ENCODE measurements at regions not wholly inside any gene's neighbourhood (a gene's known extent, or its start where the extent isn't known, plus 50 kb on each side); places are given as distances from the start of the nearest gene placed in this dataset.
A peak's percentile ranks its signal among the peaks of the same experiment; 100 is the strongest.
"Not testable (repeated sequence)": the region's sequence is repeated elsewhere in the genome, so short reads cannot be mapped to it uniquely, and the experiment has no call there.

GRCh38 chr11:100409267-100409666, 277.8 kb upstream of the ARHGAP42 start:
- not testable (repeated sequence) for DNase-seq

- no peak for DNase-seq
Measured at GRCh38 chr11:100419518-100419917, 267.6 kb upstream of the ARHGAP42 start.

- no peak for DNase-seq
Measured at GRCh38 chr11:100434821-100435641, 252.1 kb upstream of the ARHGAP42 start.

DNA sequence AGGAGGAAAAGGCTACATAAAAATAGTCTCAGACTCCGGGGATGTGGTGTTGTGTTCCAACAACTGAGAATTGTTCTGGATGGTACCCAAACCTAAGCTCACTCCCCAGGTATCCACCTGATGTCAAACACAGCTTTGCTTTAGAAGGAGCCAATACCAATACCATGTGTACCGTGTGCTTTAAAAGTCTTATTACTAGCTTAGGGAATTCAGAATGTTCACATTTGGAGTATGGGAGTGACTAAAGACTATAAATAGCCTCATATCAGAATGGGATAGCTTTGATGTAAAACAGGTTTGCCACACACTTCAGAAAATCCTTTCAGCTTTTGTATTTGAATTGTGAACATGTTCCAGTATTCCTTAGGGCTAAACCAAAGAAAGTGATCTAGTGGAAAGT, 248.7 kb upstream of the ARHGAP42 start:
- DNase-seq = no peak

GRCh38 chr11:100441086-100441485, 246.0 kb upstream of the ARHGAP42 start:
- DNase-seq = no peak

GRCh38 chr11:100442017-100442416, 245.1 kb upstream of the ARHGAP42 start:
- DNase-seq = no peak

- DNase-seq = no peak
Measured at GRCh38 chr11:100445231-100445735, 241.8 kb upstream of the ARHGAP42 start.

- not testable (repeated sequence) for DNase-seq
Measured at GRCh38 chr11:100451801-100452460, 235.2 kb upstream of the ARHGAP42 start.

GRCh38 chr11:100459811-100460210, 227.3 kb upstream of the ARHGAP42 start:
- no peak for DNase-seq

GRCh38 chr11:100460426-100460825, 226.7 kb upstream of the ARHGAP42 start:
- DNase-seq = no peak

DNA sequence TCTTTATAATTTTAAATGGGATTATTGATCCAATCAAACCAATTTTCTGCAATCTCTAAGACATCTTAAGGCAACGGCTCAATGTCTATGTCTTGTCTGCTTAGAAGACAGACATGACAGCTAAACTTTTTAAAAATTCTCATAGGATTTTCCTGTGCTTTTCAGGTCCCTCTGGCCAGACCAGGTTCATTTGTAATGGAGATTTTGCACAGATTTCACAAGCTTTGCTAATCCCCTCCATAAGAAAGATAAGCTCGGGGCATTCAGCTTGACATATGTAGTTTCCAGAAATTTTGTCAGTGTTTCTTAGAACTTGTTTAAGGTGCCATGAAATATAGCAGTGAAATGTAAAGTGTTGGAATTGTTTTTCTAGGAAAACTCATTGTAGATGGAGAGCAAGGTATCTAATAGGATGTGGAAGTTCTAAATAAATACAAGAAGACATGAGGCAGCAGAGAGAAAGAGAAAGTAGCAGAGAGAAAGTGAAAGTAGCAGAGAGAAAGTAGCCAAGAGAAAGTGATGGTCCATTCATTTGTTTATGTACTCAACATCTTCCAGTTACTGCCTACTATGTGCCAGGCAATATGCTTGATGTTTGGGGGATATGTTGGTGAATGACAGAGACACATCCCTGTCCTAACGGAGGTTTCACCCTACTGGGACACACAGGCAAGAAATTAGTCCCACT, 219.1 kb upstream of the ARHGAP42 start:
- no peak for DNase-seq

GRCh38 chr11:100469835-100470234, 217.3 kb upstream of the ARHGAP42 start:
- DNase-seq = no peak

- no peak for DNase-seq
Measured at GRCh38 chr11:100472727-100473389, 214.2 kb upstream of the ARHGAP42 start.

DNA sequence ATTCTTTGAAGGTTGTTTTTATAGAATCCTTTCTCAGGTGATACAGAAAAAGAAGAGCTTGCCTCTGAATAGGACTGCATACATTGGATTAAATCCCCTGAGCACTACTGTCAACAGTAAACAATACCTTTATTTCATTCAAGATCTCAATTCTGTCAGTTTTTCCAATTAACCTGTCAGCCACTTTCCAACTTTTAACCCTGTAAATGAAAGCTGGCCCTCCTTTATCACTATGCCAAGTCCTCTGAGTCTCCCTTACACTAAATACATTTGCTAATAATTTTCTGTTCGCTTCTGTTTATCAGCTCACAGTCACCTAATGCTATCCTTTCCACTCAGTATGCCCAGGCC, 213.7 kb upstream of the ARHGAP42 start:
- DNase-seq = no peak

DNA sequence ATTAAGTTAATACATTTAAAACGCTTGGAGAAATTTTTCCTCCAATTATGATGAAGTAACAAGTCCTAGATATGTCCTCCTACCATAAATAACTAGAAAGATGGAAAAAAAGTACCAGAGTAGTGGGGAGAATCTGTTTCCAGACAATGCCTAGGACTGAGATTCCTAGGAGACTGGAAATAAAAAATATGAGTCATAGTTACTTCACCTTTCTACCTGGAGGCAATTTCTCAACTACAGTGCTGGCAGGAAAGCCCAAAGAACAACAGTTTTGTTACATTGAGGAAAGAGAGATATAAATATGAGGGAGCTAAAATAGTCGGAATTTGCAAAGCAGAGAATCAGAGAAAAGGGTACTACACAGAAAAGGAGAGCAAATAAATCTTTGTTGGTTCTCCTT, 202.1 kb upstream of the ARHGAP42 start:
- no peak for DNase-seq

- no peak for DNase-seq
Measured at GRCh38 chr11:100498780-100499179, 188.3 kb upstream of the ARHGAP42 start.

DNA sequence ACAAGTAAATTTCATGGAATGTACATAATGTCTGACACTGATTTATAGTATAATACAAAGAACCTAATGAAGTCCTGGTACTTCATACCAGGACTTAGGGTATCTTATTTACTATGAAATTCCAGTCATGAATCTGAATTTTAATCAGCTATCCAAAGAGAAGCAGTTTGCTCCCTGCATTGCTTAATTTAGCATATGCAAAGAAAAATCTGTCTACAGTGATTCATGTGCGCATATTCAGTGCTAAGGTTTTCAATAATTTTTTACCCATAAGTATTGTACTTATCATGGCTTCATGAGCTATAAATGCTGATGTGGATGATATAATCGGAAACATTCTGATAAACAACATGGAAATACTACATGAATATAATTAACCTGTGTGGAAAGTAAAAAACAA, 185.6 kb upstream of the ARHGAP42 start:
- DNase-seq = no peak

DNA sequence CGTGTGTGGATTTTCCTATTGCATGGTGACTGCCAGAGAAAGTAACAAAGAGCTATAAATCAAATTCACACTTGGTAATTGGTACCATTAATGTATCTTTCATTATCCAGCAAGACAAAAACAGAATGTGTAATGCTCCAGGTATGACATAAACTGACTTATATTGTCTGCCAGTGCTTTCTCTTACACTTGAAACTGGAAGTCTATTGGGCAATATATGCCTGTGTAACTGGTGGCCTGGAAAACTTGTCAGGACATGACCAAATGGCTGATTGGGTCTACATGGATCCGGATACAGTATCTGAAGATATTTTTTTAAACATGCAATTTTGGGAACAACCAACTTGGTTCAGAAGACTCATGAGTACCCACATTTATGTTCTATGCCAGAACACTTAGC, 174.6 kb upstream of the ARHGAP42 start:
- no peak for DNase-seq

DNA sequence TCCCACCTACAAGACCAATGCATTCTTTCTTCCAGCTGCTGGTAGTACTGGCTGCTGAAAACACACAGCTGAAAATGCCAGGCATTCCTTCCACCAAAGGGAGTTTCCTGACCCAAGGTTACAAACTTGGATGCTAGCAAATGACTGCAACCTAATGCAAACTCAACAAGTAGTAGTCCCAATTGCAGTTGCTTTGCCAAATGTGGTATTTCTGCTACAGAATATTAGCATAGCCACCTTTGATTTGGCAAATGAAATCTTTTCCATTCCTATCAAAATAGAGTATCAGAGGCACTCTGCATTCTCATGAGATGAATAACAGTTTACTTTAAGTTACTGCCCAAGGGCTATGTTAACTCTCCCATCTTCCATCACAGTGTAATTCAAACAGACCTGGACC, 172.0 kb upstream of the ARHGAP42 start:
- no peak for DNase-seq

- no peak for DNase-seq
Measured at GRCh38 chr11:100525197-100525596, 161.9 kb upstream of the ARHGAP42 start.

DNA sequence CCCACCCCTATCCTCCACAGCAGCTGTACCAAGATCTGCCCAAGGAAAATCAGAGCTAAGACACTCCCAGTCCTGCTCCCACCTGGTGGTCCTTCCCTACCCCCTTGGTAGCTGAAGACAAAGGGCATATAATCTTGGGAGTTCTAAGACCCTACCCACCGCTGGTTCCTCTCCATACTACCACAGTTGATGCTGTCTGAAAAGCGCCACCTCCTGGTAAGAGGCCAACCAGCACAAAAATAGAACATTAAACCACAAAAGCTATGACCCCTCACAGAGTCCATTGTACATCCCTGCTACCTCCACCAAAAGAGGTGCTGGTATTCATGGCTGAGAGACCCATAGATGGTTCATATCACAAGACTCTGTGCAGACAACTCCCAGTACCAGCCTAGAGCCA, 161.5 kb upstream of the ARHGAP42 start:
- peak in 1 of 2 experiments; percentile 0 for DNase-seq

DNA sequence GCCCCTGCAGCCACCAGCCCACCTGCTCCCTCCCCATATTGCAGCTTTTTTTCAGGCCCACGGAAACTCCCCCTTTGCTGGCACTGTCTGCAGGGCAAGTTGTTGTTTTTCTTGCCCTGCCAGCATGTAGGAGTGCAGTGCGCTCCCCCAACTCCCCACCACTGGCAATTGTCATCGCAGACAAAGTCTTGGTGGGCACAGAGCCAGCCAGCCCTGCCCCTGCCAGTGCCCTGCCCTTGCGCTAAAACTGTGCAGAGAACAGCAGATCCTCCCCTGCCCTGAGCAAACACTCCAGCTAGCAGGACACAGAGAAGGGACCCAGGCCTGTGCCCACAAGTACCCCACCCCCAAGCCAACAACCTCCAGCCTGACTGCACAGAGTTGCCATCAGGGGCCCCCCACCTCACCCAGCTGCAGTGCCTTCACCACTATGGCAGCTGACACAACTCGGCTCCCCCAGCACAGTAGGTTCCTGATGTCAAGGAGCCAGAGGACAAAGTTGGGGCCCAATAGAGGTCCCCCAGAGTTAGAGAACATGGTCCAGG, 158.1 kb upstream of the ARHGAP42 start:
- no peak for DNase-seq

GRCh38 chr11:100531290-100531689, 155.8 kb upstream of the ARHGAP42 start:
- not testable (repeated sequence) for DNase-seq
